ENCODE measurements at regions not wholly inside any gene's neighbourhood (a gene's known extent, or its start where the extent isn't known, plus 50 kb on each side); places are given as distances from the start of the nearest gene placed in this dataset.

DNA sequence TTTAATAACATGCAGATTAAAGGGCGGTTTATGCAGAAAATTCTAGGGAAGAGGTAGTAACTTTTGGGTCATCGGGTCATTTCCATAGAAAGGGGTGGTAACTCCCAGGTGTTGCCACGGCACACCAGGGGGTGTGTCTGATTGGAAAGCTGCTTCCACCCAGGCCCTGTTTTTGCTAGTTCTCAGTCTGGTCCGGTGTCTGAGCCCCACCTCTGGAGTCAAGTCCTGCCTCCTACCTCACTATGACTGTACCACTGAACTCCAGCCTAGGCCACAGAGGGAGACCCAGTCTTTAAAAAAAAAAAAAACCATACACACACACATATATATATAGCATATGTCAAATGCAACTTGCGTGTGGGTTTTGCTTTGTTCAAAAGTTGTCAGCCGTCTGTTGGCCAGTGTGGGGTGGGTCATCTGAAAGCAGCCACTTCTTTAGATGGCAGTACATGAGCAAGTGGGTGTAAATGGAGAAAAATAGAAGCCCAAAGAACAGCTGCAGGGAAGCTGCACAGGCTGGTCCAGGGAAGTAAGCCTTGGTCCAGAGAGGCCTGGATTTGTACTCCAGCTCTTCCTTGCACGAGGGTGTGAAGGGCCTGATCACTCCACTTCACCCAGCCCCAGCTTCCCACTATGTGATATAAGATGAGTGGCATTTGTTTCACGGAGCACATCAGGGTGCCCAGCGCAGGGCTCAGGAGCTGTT is 110.7 kb upstream of the SPRY4 start:
- no peaks in the 10 kb centered on the region for H3K9me3 ChIP-seq (replicated peaks; ENCODE audit: control insufficient read depth, insufficient read depth, low read length)
- no TSS peak for BruUV-seq (replicated peaks)
- intact Hi-C loops (cut with micrococcal nuclease) (no loop called here), dilution Hi-C loops (cut with MboI; ENCODE audit: extremely low pct_ligation_motif_present, low sequenced_read_pairs) (no loop called here)
- H4K20me1 ChIP-seq (replicated peaks; ENCODE audit: control insufficient read depth, extremely low read depth, insufficient read depth, low read length) = no peaks in the 10 kb centered on the region
- ChIA-PET POLR2A (no interaction called here), CTCF (interaction anchor here (1.3 to 1.7 kb wide), 2 partner anchors 9 to 63 kb away, joined by 4 to 5 read pairs; no protein-coding TSS in a partner anchor)
- H2AFZ ChIP-seq (ENCODE audit: low read depth, low read length) = no peak overlapping the region
- FAIRE-seq = no peak
- TF ChIP-seq, protein P1, sequence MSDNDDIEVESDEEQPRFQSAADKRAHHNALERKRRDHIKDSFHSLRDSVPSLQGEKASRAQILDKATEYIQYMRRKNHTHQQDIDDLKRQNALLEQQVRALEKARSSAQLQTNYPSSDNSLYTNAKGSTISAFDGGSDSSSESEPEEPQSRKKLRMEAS (IDR thresholded peaks at IDR 0.05; ENCODE audit: insufficient read depth, insufficient read length) = no peak
- TF ChIP-seq EZH2 (IDR thresholded peaks at IDR 0.05; ENCODE audit: borderline replicate concordance, low read depth, low read length, severe bottlenecking) (no peak), GATA2 (IDR thresholded peaks at IDR 0.05; ENCODE audit: insufficient read depth, insufficient read length, low read depth, low read length) (no peak), MYC (IDR thresholded peaks at IDR 0.05; ENCODE audit: low read depth, low read length) (no peak), POLR2A (IDR thresholded peaks at IDR 0.05; ENCODE audit: low read depth, low read length) (no peak)
- H3K4me2 ChIP-seq (ENCODE audit: insufficient read depth, low read length) = no peak overlapping the region
- no peak for DNase-seq (ENCODE audit: low read depth, low spot score)
- H3K79me2 ChIP-seq (ENCODE audit: control insufficient read depth, insufficient read depth, low read length) = no peaks in the 10 kb centered on the region
- no peak overlapping the region for H3K9ac ChIP-seq (replicated peaks; ENCODE audit: extremely low read depth, insufficient read depth, low read length)
- no peak overlapping the region for H3K27ac ChIP-seq (ENCODE audit: insufficient read depth, low read depth, low read length)
- H3K27me3 ChIP-seq (ENCODE audit: control insufficient read depth in 2 of 2, insufficient read depth in 2 of 2, low read length in 2 of 2) = no peaks in the 10 kb centered on the region
- no peaks in the 10 kb centered on the region for H3K9me1 ChIP-seq (replicated peaks; ENCODE audit: control insufficient read depth, extremely low read depth, insufficient read depth, low read length)
- H3K36me3 ChIP-seq (ENCODE audit: control insufficient read depth in 2 of 2, extremely low read depth in 1 of 2, insufficient read depth in 2 of 2, low read length in 2 of 2) = no peaks in the 10 kb centered on the region
- no peak overlapping the region for H3K4me3 ChIP-seq (replicated peaks in 1 of 3; ENCODE audit: insufficient read depth in 1 of 3, low read depth in 1 of 3, low read length in 3 of 3)
- peaks cover 19% of the 10 kb centered on the region for H3K4me1 ChIP-seq (ENCODE audit: control insufficient read depth, extremely low read depth, insufficient read depth, low read length)

- DNase-seq (ENCODE audit: low read depth, low spot score) (no peak), FAIRE-seq (peak; percentile 38)
- Histone ChIP-seq H3K27ac (ENCODE audit: insufficient read depth, low read depth, low read length) (no peak overlapping the region), H3K9ac (replicated peaks; ENCODE audit: extremely low read depth, insufficient read depth, low read length) (no peak overlapping the region), H3K4me1 (ENCODE audit: control insufficient read depth, extremely low read depth, insufficient read depth, low read length) (peaks cover 19% of the 10 kb centered on the region), H3K27me3 (ENCODE audit: control insufficient read depth in 2 of 2, insufficient read depth in 2 of 2, low read length in 2 of 2) (no peaks in the 10 kb centered on the region), H3K9me1 (replicated peaks; ENCODE audit: control insufficient read depth, extremely low read depth, insufficient read depth, low read length) (no peaks in the 10 kb centered on the region), H3K36me3 (ENCODE audit: control insufficient read depth in 2 of 2, extremely low read depth in 1 of 2, insufficient read depth in 2 of 2, low read length in 2 of 2) (no peaks in the 10 kb centered on the region), H3K79me2 (ENCODE audit: control insufficient read depth, insufficient read depth, low read length) (no peaks in the 10 kb centered on the region), H2AFZ (ENCODE audit: low read depth, low read length) (no peak overlapping the region), H3K9me3 (replicated peaks; ENCODE audit: control insufficient read depth, insufficient read depth, low read length) (no peaks in the 10 kb centered on the region), H3K4me3 (replicated peaks in 1 of 3; ENCODE audit: insufficient read depth in 1 of 3, low read depth in 1 of 3, low read length in 3 of 3) (no peak overlapping the region), H3K4me2 (ENCODE audit: insufficient read depth, low read length) (no peak overlapping the region), H4K20me1 (replicated peaks; ENCODE audit: control insufficient read depth, extremely low read depth, insufficient read depth, low read length) (no peaks in the 10 kb centered on the region)
- CTCF ChIA-PET = no interaction called here
- POLR2A ChIA-PET = no interaction called here
- intact Hi-C loops (cut with micrococcal nuclease) = no loop called here
- TF ChIP-seq, protein P1 (IDR thresholded peaks at IDR 0.05; ENCODE audit: insufficient read depth, insufficient read length) = no peak
- no peak for TF ChIP-seq FOS (IDR thresholded peaks at IDR 0.05; ENCODE audit: borderline replicate concordance, insufficient read depth, low read length)
- no peak for TF ChIP-seq MYC (IDR thresholded peaks at IDR 0.05; ENCODE audit: low read depth, low read length)
- no peak for TF ChIP-seq EZH2 (IDR thresholded peaks at IDR 0.05; ENCODE audit: borderline replicate concordance, low read depth, low read length, severe bottlenecking)
- TF ChIP-seq, protein P2, sequence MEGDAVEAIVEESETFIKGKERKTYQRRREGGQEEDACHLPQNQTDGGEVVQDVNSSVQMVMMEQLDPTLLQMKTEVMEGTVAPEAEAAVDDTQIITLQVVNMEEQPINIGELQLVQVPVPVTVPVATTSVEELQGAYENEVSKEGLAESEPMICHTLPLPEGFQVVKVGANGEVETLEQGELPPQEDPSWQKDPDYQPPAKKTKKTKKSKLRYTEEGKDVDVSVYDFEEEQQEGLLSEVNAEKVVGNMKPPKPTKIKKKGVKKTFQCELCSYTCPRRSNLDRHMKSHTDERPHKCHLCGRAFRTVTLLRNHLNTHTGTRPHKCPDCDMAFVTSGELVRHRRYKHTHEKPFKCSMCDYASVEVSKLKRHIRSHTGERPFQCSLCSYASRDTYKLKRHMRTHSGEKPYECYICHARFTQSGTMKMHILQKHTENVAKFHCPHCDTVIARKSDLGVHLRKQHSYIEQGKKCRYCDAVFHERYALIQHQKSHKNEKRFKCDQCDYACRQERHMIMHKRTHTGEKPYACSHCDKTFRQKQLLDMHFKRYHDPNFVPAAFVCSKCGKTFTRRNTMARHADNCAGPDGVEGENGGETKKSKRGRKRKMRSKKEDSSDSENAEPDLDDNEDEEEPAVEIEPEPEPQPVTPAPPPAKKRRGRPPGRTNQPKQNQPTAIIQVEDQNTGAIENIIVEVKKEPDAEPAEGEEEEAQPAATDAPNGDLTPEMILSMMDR (IDR thresholded peaks at IDR 0.05; ENCODE audit: extremely low read depth in 1 of 2, insufficient read depth in 1 of 2, low read depth in 1 of 2, low read length in 2 of 2) = no peak
- TF ChIP-seq POLR2A (IDR thresholded peaks at IDR 0.05; ENCODE audit: low read depth, low read length) = no peak
- TF ChIP-seq POLR2AphosphoS5 (IDR thresholded peaks at IDR 0.05; ENCODE audit: insufficient read depth, low read depth, low read length) = no peak
- no peak for TF ChIP-seq GATA2 (IDR thresholded peaks at IDR 0.05; ENCODE audit: insufficient read depth, insufficient read length, low read depth, low read length)
- no peak for TF ChIP-seq JUN (IDR thresholded peaks at IDR 0.05; ENCODE audit: borderline replicate concordance, insufficient read depth, insufficient read length, low read depth)
- no TSS peak for BruUV-seq (replicated peaks)
- dilution Hi-C loops (cut with MboI; ENCODE audit: extremely low pct_ligation_motif_present, low sequenced_read_pairs) = no loop called here
These were observed 109.4 kb upstream of the SPRY4 start for GRCh38 chr5:142434322-142434612.
